Right hindlimb (tissue), 1 donor: ENCODE measurements at regions not wholly inside any gene's neighbourhood (a gene's known extent, or its start where the extent isn't known, plus 50 kb on each side); places are given as distances from the start of the nearest gene placed in this dataset.

Experiments
- DNase-seq: peaks from one replicate; pipeline ENCODE4 v3.0.0-alpha.2; 2018

DNA sequence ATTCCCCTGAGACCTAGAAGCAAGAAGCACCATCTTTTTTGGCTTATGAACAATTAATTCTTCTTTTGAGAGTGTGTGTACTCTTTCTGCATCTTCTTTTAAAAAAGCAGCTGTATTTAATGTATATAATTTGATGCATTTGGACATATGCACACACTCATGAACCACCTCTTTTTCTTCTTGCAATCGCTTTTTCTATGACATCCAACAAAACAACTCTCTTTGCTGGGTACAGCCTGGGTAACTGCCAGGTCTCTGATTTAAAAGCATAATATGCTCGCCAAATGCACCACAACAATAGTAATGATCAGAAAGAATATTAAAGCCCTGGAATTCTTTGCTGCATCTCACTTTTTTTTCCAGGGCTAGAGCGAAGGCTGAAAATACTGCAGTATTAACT lies 97.3 kb downstream of the HAPSTR1 start:
- no peak for DNase-seq

DNA sequence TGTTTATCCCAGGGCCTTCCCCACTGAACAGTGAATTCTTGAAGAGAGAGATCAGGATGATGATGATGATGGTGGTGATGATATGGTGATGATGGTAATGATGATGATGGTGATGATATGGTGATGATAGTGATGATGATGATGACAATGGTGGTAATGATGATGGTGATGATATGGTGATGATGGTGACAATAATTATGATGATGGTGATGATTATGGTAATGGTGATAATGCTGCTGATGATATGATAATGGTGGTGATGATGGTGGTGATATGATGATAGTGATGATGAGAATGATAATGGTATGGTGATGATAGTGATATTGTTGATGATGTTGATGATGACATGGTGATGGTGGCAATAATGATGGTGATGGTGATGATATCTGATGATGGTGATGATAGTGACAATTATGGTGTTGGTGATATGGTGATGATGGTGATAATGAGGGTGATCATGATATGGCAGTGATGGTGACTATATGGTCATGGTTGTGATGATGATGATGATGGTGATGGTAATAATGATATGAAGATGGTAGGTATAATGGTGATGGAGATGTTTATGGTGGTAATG lies 99.9 kb downstream of the HAPSTR1 start:
- no peak for DNase-seq

DNA sequence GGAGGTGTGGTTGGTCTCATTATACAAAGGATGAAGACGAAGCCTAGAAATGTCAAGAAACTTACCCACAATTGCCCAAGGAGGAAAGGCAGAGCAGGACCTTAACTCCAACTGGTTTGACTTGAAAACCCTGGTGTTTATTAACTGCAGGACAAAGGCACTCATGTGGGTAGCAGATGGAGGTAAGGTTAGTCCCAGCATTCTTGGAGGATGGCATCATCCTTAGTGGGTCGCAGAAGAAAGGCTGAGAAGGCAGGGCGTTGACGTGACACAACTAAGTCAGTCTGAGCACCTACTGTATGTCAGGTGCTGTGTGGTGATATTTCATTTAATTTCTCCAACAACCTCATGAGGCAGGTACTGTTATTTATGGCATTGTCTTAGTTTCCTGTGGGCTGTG lies 101.3 kb downstream of the HAPSTR1 start:
- DNase-seq = no peak

DNA sequence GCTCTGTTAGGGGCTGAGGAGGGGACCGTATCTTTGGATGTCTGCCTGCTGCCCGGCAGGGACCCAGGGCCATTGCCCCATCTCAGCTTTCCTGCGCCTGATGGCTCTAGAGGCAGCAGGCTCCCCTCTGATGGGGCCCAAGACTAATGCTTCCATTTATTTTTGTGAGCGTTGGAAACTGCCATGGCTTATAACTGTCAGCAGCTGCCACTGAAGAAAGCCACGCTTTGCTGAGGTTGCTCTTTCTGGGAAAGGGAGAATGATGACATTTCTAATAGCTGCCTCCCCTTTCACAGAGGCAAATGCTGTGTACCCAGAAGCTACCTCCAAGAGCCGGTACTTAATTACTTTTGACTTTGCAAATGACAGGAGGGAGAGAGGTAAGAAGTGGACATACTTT lies 103.8 kb downstream of the HAPSTR1 start:
- DNase-seq = no peak

DNA sequence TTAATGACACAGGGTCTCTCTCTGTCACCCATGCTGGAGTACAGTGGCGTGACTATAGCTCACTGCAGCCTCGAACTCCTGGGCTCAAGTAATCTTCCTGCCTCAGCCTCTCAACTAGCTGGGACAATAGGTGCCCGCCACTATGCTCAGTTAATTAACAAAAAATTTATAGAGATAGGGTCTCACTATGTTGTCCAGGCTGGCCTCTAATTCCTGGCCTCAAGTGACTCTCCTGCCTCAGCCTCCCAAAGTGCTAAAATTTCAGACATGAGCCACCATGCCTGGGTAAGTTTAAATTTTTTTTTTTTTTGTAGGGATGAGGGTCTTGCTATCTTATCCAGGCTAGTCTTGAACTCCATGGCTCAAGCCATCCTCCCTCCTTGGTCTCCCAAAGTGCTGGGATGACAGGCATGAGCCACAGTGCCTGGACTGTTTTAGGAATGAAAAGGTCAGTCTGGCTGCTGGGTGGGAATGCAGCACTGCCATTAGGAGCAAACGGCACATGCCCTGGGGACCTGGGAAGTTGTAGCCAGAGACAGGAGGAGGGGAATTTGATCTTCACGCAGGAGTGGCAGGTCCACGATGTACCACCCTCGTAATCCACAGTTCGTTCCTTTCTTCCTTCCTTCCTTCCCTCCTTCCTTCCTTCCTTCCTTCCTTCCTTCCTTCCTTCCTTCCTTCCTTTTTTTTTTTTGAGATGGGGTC lies 106.7 kb downstream of the HAPSTR1 start:
- no peak for DNase-seq

DNA sequence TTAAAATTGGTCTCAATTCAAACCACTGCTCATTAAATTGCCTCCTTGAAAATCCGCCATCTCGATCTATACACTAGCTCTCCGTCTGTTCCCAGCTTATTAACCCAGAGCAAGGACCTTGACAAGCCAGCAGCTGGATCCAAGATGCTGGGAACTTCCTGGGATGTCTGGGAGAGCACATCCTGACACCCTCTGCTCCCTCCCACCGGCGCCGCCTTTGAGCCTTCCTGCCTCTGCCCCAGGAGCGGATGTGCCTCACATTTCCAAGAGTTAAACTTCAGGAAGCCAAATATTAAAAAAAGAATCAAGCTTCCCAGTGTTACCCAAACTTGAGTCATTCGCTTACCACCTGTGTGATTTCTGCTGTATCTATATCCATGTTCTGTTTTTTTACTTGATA lies 107.9 kb downstream of the HAPSTR1 start:
- peak; percentile 39 for DNase-seq

DNA sequence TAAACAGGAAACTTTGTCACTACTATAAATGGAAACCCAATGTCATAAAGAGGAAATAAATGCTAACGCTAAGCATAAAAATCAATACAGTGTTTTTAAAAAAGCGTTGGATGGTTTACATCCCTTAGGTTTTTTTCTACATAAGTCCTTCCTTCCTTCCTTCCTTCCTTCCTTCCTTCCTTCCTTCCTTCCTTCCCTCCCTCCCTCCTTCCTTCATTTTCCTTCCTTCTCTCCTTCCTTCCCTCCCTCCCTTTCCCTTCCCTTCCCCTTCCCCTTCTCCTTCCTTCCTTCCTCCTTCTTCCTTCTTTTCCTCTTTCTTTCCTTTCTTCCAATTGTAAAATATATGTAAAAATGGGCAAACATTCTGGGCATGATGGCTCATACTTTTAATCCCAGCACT lies 108.3 kb downstream of the HAPSTR1 start:
- no peak for DNase-seq

DNA sequence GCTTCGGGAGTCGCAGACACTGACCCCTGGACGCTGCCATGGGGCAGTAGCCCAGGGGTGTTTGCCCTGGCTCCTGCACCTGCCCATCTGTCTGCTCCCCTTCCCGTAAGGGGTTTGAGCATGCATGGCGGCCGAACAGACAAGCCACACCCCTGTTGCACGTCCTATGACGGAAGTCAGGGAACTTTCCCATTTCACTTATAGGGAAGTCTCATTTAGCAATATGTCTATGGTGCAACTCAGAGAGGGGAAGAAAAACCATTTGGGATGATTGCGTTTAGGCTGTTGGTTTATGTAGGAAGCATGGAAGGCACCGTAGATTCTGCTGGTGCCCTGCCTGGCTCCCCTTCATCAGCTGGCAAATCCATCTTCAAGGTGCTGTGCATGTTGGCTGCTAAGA lies 112.5 kb downstream of the HAPSTR1 start:
- no peak for DNase-seq

DNA sequence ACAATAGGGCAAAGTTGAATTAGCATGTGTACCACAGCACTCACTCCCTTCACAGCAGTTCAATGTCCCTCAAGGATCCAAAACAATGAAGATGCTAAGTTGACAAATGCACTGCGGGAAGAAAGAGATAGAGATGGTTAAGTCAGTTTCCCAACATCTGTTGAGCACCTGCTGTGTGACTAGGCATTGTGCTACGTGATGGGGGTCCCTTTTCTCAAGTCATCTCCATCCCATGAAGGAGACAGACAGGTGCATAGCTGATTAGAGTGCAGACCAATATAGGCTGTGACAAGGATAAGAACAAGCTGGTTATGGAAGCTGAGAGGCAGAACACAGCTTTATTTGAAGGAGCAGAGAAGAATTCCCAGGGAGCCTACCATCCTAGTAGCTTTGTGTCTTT lies 114.2 kb downstream of the HAPSTR1 start:
- DNase-seq = no peak

DNA sequence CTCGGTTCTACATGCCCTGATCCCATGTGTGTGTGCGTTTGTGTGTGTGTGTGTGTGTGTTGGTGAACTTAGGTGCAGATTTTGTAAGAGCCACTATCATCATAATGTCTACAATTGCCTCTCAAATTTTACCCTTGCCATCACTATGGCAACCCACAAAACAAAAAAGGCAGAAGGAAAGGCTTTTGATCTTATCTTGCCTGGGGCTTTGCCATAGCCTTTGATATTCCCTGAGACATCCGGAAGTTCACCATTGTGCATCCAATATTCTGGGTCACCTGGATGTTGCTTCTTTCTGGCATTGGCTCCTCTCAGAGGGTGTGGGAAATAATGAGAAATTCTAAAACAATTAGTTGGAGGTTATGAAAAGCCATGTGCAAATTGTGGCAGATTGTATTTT lies 114.7 kb downstream of the HAPSTR1 start:
- DNase-seq = no peak

DNA sequence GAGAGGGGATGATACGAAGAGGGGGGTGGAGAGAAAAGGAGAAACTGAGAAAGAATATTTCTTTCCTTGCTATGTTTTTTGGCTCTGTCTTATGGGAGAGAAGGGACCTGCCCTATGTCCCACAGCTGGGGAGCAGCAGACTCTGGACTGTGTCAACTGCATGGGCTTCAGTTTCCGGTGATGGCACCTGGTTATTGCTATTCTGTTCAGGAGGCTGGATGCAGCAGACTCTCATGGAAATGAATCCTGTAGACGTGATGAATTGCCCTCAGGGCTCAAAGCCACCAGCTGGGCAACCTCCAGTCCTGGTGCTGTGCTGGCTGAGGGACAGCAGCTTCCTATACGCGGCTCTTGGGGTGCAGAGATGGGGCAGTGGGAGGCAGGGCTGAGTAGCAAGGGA lies 121.2 kb downstream of the HAPSTR1 start:
- no peak for DNase-seq

DNA sequence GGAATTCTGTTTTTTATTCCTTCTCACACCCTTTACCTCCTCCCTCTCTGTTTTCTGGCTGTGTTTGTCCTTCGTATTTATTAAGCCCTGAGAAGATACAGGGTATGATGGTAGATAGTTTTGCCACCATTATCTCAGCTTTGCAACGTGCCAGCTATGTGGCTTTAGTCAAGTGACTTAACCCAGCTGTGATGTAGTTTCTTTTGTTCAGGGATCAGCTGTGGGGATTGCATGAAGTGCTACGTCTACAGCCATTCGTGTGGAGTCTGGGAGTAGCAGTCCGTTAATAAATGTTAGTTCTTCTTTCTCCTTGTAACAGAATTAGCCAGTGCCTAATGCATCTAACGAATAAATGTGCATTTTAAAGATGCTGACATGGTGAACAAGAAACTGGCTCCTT lies 128.4 kb downstream of the HAPSTR1 start:
- no peak for DNase-seq

DNA sequence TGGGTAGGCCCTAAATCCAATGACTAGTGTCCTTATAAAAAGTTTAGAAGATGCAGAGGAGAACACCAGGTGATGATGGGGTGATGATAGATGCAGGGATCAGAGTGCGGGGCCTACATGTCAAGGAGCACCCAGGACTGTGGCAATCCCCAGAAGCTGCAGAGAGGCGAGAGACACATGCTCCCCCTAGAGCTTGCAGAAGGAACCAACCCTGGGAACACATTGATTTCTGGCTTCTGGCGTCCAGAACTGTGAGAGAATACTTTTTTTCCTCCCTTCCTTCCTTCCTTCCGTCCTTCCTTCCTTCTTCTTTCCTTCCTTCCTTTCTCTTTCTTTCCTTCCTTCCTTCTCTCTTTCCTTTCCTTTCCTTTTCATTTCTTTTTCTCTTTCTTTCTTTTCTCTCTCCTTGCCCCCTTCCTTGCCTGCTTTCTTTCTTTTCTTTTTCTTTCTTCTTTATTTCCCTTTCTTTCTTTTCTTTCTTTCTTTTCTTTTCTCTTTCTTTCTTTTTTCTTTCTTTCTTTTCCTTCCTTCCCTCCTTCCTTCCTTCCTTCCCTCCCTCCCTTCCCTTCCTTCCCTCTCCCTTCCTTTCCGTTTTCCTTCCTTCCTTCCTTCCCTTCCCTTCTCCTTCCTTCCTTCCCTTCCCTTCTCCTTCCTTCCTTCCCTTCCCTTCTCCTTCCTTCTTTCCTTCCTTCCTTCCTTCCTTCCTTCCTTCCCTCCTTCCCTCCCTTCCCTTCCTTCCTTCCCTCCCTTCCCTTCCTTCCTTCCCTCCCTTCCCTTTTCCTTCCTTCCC lies 134.3 kb downstream of the HAPSTR1 start:
- DNase-seq = no peak

DNA sequence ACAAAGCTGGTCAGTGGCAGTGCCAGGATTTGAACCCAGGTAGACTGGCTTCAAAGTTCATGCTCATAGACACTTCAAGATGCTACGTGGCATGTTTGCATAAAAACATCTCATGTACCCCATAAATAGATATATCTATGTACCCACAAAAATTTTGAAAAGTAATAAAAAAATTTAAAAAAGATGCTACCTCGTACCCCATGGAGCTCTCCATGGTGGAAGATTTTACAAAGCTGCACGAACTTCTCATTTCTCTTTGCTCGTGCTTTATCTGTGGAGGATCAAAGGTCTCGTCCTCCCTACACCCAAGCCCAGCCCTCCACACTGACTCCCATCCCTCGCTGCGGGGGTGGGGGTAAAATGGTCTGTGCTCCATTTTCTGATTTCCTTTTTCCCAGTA lies 135.5 kb downstream of the HAPSTR1 start:
- DNase-seq = no peak

DNA sequence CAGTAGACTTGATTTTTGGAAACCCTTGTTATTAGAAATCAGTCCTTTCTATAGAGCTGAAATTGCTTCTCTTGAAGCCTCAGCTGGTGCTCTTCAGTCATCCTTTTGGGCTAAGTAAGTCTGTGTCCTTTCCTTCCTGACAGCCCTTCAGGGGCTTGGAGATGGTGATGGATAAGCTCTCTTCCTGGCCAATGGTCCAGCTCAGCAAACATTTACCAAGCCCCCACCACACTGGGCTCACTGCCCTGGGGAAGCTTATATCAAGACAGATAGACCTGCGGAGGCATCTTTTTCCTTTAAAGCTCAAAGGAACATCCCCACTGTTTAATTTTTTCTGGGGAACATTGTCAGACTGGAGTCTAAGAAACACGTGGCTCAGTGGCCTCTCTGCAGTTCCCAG lies 139.6 kb downstream of the HAPSTR1 start:
- DNase-seq = no peak

DNA sequence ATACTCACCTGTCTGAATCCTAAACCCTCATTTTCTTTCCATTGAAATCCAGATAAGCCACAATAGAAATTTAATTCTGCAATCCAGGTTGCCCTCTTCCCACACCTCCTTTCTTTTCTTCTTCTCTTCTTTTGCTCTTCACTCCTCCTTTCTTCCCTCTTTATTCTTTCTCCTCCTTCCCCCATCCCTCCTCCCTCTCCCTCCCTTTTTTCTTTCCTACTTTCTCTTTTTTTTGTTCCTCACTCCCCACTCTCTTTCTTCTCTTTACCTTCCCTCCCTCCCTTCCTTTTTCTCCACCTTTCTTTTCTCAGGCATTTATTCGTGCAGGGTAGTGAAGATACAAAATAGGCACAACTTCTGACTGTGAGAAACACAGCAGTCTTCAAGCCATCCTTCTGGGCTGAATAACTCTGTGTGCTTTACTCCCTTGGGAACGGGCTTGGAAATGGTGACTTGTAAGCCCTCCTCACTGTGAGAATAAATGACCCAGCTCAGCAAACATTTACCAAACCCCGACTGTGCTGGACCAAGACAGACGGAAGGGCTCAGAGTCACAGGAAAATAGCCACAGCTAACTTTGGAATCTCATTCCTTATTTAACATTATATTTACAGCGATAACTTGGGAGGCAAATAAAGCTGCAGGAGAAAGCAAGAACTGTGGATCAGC lies 140.8 kb downstream of the HAPSTR1 start:
- no peak for DNase-seq

DNA sequence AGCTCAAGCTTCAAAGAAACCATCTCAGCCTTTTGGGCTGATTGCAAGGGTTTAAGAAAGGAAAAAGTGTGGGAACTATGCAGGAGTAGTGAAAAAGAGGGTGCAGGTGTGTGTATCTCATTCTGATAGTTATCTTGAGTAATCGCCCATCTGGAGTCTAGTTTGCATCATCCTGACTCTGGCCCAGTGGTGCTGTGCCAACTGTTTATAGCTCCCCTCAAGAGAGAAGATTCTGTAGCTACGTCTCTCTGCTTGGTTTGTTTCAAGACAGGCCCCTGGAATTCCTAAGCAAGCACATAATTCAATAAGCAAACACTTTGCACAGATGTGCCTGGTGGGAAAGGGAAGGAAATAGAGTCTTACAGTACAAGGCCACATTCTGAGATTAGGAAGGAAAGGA lies 144.4 kb downstream of the HAPSTR1 start:
- DNase-seq = no peak

DNA sequence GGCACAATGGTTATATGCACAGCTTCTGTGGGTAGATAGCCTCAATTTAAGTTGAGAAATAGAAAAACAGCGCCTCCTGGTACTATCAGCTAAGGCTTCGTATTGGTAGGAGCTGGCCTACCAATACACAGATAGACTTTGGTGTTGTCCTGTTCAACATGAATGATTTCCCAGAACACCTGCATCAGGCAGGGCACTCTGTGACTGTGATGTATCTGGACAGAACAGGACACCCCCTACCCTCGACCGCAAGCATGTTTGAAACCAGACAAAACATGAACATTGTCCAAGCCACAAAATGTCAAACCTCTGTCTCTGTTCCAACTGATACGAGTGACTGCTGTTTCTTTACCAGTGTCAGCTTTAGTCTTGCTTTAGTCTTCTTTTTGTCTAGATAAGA lies 144.9 kb downstream of the HAPSTR1 start:
- no peak for DNase-seq

DNA sequence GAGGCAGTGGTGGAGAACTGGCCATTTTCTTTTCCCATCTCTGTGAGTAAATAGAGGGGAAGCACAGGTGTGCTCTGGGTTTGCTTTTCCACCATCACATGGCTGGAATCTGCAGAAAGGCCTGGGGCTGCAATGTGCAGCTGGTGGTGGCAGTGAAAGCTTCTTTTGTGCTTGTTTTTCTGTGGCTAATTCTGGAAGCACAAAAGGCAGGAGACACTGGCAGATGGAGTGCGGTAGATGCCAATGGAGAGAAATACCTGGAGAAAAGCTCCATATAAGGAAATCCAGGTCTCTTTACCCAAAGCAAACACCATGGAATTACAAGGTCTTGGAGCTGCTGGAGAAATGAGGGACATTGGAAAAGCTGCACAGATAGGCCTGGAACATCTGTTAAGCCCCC lies 146.9 kb downstream of the HAPSTR1 start:
- no peak for DNase-seq

DNA sequence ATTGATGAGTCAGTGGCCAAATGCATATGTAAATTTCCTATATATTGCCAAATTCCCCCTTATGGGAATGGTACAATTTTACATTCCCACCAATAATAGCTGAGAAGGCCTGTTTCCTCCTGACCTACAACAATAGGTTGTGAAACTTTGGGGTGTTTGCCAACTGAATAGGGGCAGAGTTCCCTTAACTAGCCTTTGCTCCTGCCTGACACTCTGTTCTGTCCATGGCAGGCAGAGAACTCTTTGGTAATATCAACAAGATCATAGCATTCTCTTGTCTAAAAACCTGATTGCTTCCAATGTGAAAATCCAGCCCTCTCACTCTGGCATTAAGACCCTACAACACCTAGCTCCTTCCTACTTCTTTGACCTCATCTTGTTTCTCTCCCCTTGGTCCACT lies 149.7 kb downstream of the HAPSTR1 start:
- no peak for DNase-seq

DNA sequence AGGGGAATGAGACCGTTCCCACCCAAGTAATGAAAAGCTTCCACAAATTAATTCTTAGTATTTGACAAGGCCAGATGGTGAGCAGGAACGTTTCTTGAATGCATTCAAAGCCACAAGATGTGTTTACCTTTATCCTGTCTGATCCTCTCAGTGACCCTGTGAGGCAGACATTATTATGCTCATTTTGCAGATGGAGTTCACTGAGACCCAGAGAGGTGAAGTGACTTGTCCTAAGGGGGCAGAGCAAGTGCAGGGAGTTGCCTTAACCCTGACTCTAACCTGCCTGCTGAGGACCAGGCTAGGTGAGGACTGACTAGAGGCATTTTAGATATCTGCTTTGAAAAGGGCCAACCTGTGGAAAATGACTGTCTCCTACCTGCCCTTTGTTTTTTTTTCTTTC lies 156.7 kb downstream of the HAPSTR1 start:
- no peak for DNase-seq

DNA sequence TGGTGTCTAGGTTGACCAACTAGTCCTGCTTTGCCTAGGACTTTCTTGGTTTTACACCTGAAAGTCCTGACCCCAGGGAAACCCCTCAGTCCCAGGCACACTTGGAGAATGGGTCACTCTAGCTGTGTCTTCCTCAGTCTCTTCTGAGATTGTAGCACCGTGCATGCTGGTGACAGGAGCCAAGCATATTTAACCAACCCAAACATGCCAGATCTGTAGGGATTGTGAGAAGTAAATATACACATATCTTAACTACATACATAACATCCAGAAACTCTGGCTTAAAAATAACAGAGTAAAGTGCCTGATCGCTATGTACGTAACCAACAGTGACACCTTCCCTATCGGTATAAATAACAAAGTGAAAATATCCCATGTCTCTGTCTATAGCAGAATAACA lies 158.1 kb downstream of the HAPSTR1 start:
- DNase-seq = no peak

DNA sequence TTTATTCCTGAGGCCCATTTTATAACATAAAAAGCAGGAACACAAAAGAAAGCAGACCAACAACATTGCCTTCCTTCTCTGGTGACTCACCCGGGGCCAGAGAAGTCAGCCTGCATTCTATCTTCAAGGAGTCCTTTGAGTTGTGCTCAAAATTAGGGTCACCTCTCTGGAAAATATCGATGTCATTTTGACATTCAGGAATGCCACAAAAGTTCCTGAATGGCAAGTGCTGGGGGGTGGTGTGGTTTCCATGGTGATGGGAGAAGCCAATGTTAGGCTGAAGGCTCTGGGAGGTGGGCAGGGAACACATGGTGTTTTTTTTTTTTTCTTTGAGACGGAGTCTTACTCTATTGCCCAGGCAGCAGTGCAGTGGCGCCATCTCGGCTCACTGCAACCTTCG lies 159.6 kb downstream of the HAPSTR1 start:
- DNase-seq = no peak

DNA sequence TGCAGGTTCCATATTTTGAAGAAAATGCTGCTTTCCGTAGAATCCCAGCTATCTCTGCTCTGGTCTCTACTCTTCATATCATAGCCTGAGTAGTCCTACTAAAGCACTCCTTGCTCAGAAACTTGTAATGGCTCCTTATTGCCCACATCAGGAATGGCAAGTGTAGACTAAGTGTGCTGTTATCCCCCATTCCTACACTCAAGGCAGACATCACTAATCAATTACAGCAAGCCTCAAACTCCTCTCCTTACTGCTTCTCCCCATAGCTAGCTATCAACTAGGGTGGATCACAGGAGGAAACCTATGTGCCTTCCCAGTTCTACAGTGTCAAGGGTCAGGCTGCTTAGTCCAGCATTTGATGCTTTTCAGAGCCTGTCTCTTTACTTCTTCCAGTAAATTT lies 163.4 kb downstream of the HAPSTR1 start:
- DNase-seq = no peak
